CD14-positive monocyte (primary cell): ENCODE measurements at regions not wholly inside any gene's neighbourhood (a gene's known extent, or its start where the extent isn't known, plus 50 kb on each side); places are given as distances from the start of the nearest gene placed in this dataset.
A peak's percentile ranks its signal among the peaks of the same experiment; 100 is the strongest.
"Not testable (repeated sequence)": the region's sequence is repeated elsewhere in the genome, so short reads cannot be mapped to it uniquely, and the experiment has no call there.

Source experiments
- DNase-seq, 3 donors: peaks; one replicate each; pipeline ENCODE4 v3.0.0-alpha.2; 2011 to 2022
- H2AFZ ChIP-seq: 2 replicates; pipeline ENCODE4 v1.6.0; 2012; ENCODE audit warnings: mild to moderate bottlenecking, low read depth, low read length, inconsistent platforms; ENCODE audit not compliant: insufficient read depth, poor library complexity, severe bottlenecking
- H3K27ac ChIP-seq, 2 donors: 1 replicate in 1 of 2; 2 replicates in 1 of 2; pipeline ENCODE4 v1.5.1; 2012 to 2013; ENCODE audit warnings: low read length in 2 of 2, control low read depth in 1 of 2, inconsistent platforms in 1 of 2, low read depth in 1 of 2, mild to moderate bottlenecking in 1 of 2
- H3K27me3 ChIP-seq, 2 donors: one replicate each; pipeline versions ENCODE4 v1.6.0 to v1.6.1; 2011 to 2013; ENCODE audit warnings: low read length in 2 of 2; ENCODE audit not compliant: control insufficient read depth in 2 of 2, insufficient read depth in 2 of 2
- H3K36me3 ChIP-seq, 2 donors: replicated peaks in 1 of 2; 1 replicate in 1 of 2; 2 replicates in 1 of 2; pipeline versions ENCODE4 v1.5.1 to v1.6.1; 2012 to 2013; ENCODE audit warnings: low read length in 2 of 2, control low read depth in 1 of 2, inconsistent platforms in 1 of 2, mild to moderate bottlenecking in 1 of 2; ENCODE audit not compliant: insufficient read depth in 2 of 2, control insufficient read depth in 1 of 2
- H3K4me1 ChIP-seq, 2 donors: 1 replicate in 1 of 2; 2 replicates in 1 of 2; pipeline versions ENCODE4 v1.5.1 to v1.6.1; 2012 to 2013; ENCODE audit warnings: low read length in 2 of 2, control low read depth in 1 of 2, inconsistent platforms in 1 of 2, mild to moderate bottlenecking in 1 of 2, moderate library complexity in 1 of 2; ENCODE audit not compliant: insufficient read depth in 2 of 2, control insufficient read depth in 1 of 2
- H3K4me2 ChIP-seq: replicated peaks from 2 replicates; pipeline ENCODE3; 2012; ENCODE audit warnings: low read length, moderate library complexity, mild to moderate bottlenecking; ENCODE audit not compliant: poor library complexity, severe bottlenecking; ENCODE audit errors: extremely low read depth
- H3K4me3 ChIP-seq, 3 experiments: fragments of 200-600 bp in 1 of 3; sonication (generic) in 1 of 3; replicated peaks in 1 of 3; 1 replicate in 2 of 3; 2 replicates in 1 of 3; pipeline ENCODE4 v1.5.1; 2011 to 2013; ENCODE audit warnings: low read length in 3 of 3, mild to moderate bottlenecking in 3 of 3, control low read depth in 2 of 3, low read depth in 2 of 3, inconsistent platforms in 1 of 3, moderate library complexity in 1 of 3
- H3K79me2 ChIP-seq: 2 replicates; pipeline ENCODE4 v1.6.0; 2012; ENCODE audit warnings: mild to moderate bottlenecking, control low read depth, inconsistent platforms, low read length, moderate library complexity; ENCODE audit not compliant: insufficient read depth
- H3K9ac ChIP-seq: 2 replicates; pipeline ENCODE4 v1.6.0; 2017; ENCODE audit warnings: low read length, mild to moderate bottlenecking; ENCODE audit not compliant: insufficient read depth, poor library complexity, severe bottlenecking
- H3K9me3 ChIP-seq, 2 donors: replicated peaks in 1 of 2; 1 replicate in 1 of 2; 2 replicates in 1 of 2; pipeline versions ENCODE4 v1.5.1 to v1.6.1; 2012 to 2013; ENCODE audit warnings: low read length in 2 of 2, control low read depth in 1 of 2; ENCODE audit not compliant: control insufficient read depth in 1 of 2, insufficient read depth in 1 of 2
- H4K20me1 ChIP-seq: 2 replicates; pipeline ENCODE4 v1.6.0; 2012; ENCODE audit warnings: mild to moderate bottlenecking, low read length, control low read depth, moderate library complexity; ENCODE audit not compliant: insufficient read depth
- H3K27ac Mint-ChIP-seq, 7 donors: one replicate each; pipeline ENCODE4 v1.8.0; 2020; ENCODE audit warnings: mild to moderate bottlenecking in 7 of 7, mixed read lengths in 7 of 7, moderate library complexity in 6 of 7, inconsistent platforms in 2 of 7
- H3K27me3 Mint-ChIP-seq, 3 donors: one replicate each; pipeline ENCODE4 v1.8.0; 2021 to 2022; ENCODE audit warnings: low read depth in 3 of 3, mild to moderate bottlenecking in 3 of 3, mixed read lengths in 3 of 3, moderate library complexity in 3 of 3, inconsistent platforms in 1 of 3
- H3K36me3 Mint-ChIP-seq, 2 donors: one replicate each; pipeline ENCODE4 v1.8.0; 2020; ENCODE audit warnings: mixed read lengths in 2 of 2, inconsistent platforms in 1 of 2, mild to moderate bottlenecking in 1 of 2
- H3K4me1 Mint-ChIP-seq: one replicate; pipeline ENCODE4 v1.8.0; 2020; ENCODE audit warnings: mild to moderate bottlenecking, mixed read lengths
- H3K4me3 Mint-ChIP-seq, 2 donors: one replicate each; pipeline ENCODE4 v1.8.0; 2020; ENCODE audit warnings: mild to moderate bottlenecking in 2 of 2, mixed read lengths in 2 of 2, moderate library complexity in 1 of 2
- H3K9me3 Mint-ChIP-seq, 7 donors: one replicate each; pipeline ENCODE4 v1.8.0; 2020 to 2022; ENCODE audit warnings: mixed read lengths in 7 of 7, mild to moderate bottlenecking in 6 of 7, moderate library complexity in 6 of 7, inconsistent platforms in 2 of 7
- WGBS: methylation state at CpG from one replicate; pipeline ENCODE4 v1.1.5; 2013; ENCODE audit warnings: missing lambda C conversion rate; ENCODE audit not compliant: insufficient coverage; 5-methylcytosine and 5-hydroxymethylcytosine counted together
- intact Hi-C, 2 donors: fragments of 100-400 bp; cut with micrococcal nuclease; formaldehyde crosslinking; loops; one replicate each; pipeline versions ENCODE4 v1.15.0 to v1.15.1; 2023

GRCh38 chr4:9009792-9010191 is 138.2 kb upstream of the HMX1 start:
- H3K9me3 ChIP-seq, H3K9me3 Mint-ChIP-seq, intact Hi-C loops, H2AFZ ChIP-seq, H3K4me2 ChIP-seq, H3K27me3 Mint-ChIP-seq, H3K9ac ChIP-seq, H3K79me2 ChIP-seq, H3K4me3 ChIP-seq, H3K4me1 ChIP-seq, H3K4me3 Mint-ChIP-seq, DNase-seq, H3K4me1 Mint-ChIP-seq, H3K36me3 ChIP-seq, H3K27ac Mint-ChIP-seq, H3K27me3 ChIP-seq, H3K36me3 Mint-ChIP-seq, H3K27ac ChIP-seq, H4K20me1 ChIP-seq: not testable (repeated sequence)
- no CpG with 5 or more reads among the region's 4 CpGs for WGBS

GRCh38 chr4:9008407-9008806 is 136.8 kb upstream of the HMX1 start:
- H3K36me3 ChIP-seq, intact Hi-C loops, H3K9me3 ChIP-seq, H3K9ac ChIP-seq, H3K9me3 Mint-ChIP-seq, H4K20me1 ChIP-seq, H3K4me1 ChIP-seq, H2AFZ ChIP-seq, H3K36me3 Mint-ChIP-seq, H3K4me3 Mint-ChIP-seq, DNase-seq, H3K27me3 ChIP-seq, H3K4me2 ChIP-seq, H3K79me2 ChIP-seq, H3K4me1 Mint-ChIP-seq, H3K4me3 ChIP-seq, H3K27ac Mint-ChIP-seq, H3K27ac ChIP-seq, H3K27me3 Mint-ChIP-seq: not testable (repeated sequence)
- WGBS, result no CpG with 5 or more reads among the region's 4 CpGs

DNA sequence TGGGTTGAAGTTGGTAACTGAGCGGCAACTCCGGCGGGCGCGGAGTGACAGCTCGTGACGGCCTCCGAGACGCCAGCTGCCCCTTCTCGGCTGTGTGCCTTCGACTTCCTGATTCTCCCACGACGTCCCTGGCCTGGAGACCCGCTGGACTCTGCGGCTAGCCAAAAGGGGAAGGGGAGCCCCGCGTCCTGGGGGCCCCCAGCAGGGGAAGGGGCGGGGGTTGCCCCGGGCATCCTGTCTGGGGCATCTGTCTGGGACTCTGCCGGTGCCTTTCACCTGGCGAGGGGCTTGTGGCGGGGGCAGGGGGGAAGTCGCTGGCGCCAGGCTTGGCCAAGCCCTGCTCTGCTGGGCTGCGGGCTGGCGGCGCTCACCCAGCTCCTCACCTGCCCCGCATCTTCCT is 129.5 kb upstream of the HMX1 start:
- H3K9me3 ChIP-seq, H3K4me1 ChIP-seq, intact Hi-C loops, H3K27ac Mint-ChIP-seq, H3K27ac ChIP-seq, H3K36me3 Mint-ChIP-seq, H4K20me1 ChIP-seq, H3K4me1 Mint-ChIP-seq, H2AFZ ChIP-seq, H3K4me2 ChIP-seq, H3K79me2 ChIP-seq, H3K36me3 ChIP-seq, H3K9ac ChIP-seq: not testable (repeated sequence)
- Mint-ChIP-seq H3K4me3 (peak overlapping the region; percentile 16 to 60), H3K27me3 (peaks cover 9 to 37% (median 28%) of the 10 kb centered on the region in 3 donors), H3K9me3 (peaks cover 0 to 11% (median 2%) of the 10 kb centered on the region in 7 donors)
- peak in 2 of 3 donors; percentile 16 to 25 for DNase-seq
- Histone ChIP-seq H3K4me3 (peak overlapping the region in 1 of 3 experiments; percentile 47), H3K27me3 (peaks cover 0 to 14% of the 10 kb centered on the region in 2 donors)
- 0% methylated on average over 10 of the region's 28 CpGs for WGBS
